Neural crest cell (in vitro differentiated cells): ENCODE measurements at regions not wholly inside any gene's neighbourhood (a gene's known extent, or its start where the extent isn't known, plus 50 kb on each side); places are given as distances from the start of the nearest gene placed in this dataset.

ENCODE experiments used
- DNase-seq: peaks from one replicate; pipeline ENCODE4 v3.0.0; 2021; ENCODE audit warnings: low read depth, mixed read lengths, low spot score
- H3K27ac Mint-ChIP-seq: one replicate; pipeline ENCODE4 v1.8.0; 2021; ENCODE audit warnings: mild to moderate bottlenecking, mixed read lengths; ENCODE audit not compliant: unreplicated experiment
- H3K27me3 Mint-ChIP-seq: 2 replicates; pipeline ENCODE4 v1.8.0; 2021; ENCODE audit warnings: low read depth, mild to moderate bottlenecking, mixed read lengths
- H3K36me3 Mint-ChIP-seq: 2 replicates; pipeline ENCODE4 v1.8.0; 2021; ENCODE audit warnings: low read depth, mild to moderate bottlenecking, mixed read lengths
- H3K4me1 Mint-ChIP-seq: 2 replicates; pipeline ENCODE4 v1.8.0; 2021; ENCODE audit warnings: mixed read lengths
- H3K4me3 Mint-ChIP-seq: one replicate; pipeline ENCODE4 v1.8.0; 2021; ENCODE audit warnings: mild to moderate bottlenecking, mixed read lengths
- H3K9me3 Mint-ChIP-seq: 2 replicates; pipeline ENCODE4 v1.8.0; 2021; ENCODE audit warnings: mixed read lengths
- TF ChIP-seq, protein P1 (sequence below): fragments of 200-600 bp; sonication (generic); conservative IDR thresholded peaks from 2 replicates; pipeline ENCODE4 v1.5.0; 2021; ENCODE audit warnings: antibody characterized with exemption, mild to moderate bottlenecking

DNA sequence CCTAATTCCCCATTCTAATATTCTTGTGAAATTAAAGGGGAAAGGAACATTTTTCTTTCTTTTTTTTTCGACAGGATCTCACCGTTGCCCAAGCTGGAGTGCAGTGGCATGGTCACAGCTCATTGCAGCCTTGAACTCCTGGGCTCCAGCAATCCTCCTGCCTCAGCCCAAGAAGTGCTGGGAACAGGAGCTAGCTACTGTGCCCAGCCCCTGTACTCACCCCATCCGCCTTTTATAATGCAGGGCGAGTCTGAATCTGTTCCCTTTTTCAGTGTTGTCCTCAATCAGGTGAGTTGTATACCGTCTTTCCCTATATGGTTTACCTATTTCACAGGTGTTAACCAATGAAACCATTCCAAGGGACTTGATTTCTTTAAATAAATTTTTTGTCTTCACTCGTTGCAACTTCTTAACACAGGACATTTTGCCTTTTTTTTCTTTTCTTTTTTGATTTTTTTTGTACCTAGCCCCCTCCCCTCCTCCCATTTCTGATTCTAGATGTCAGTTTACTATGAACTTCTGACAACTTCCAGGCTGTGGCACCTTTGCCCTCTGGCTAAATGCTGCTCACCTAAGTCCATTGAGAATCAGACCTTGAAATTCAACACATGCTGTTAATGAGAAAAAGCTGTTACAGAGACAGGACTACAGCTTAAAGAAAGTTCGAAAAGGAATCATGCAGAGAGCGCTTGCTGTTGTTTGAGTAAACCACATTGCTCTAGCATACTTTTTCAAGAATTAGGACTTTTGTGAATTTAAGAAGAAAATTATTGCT, 562.1 kb upstream of the KLF12 start:
- Mint-ChIP-seq H3K27ac (no peak overlapping the region), H3K36me3 (peaks cover 5% of the 10 kb centered on the region), H3K27me3 (no peaks in the 10 kb centered on the region), H3K4me1 (peaks cover 33% of the 10 kb centered on the region), H3K9me3 (peaks cover 7% of the 10 kb centered on the region), H3K4me3 (no peak overlapping the region)
- DNase-seq: no peak
- TF ChIP-seq, protein P1, sequence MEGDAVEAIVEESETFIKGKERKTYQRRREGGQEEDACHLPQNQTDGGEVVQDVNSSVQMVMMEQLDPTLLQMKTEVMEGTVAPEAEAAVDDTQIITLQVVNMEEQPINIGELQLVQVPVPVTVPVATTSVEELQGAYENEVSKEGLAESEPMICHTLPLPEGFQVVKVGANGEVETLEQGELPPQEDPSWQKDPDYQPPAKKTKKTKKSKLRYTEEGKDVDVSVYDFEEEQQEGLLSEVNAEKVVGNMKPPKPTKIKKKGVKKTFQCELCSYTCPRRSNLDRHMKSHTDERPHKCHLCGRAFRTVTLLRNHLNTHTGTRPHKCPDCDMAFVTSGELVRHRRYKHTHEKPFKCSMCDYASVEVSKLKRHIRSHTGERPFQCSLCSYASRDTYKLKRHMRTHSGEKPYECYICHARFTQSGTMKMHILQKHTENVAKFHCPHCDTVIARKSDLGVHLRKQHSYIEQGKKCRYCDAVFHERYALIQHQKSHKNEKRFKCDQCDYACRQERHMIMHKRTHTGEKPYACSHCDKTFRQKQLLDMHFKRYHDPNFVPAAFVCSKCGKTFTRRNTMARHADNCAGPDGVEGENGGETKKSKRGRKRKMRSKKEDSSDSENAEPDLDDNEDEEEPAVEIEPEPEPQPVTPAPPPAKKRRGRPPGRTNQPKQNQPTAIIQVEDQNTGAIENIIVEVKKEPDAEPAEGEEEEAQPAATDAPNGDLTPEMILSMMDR: no peak

DNA sequence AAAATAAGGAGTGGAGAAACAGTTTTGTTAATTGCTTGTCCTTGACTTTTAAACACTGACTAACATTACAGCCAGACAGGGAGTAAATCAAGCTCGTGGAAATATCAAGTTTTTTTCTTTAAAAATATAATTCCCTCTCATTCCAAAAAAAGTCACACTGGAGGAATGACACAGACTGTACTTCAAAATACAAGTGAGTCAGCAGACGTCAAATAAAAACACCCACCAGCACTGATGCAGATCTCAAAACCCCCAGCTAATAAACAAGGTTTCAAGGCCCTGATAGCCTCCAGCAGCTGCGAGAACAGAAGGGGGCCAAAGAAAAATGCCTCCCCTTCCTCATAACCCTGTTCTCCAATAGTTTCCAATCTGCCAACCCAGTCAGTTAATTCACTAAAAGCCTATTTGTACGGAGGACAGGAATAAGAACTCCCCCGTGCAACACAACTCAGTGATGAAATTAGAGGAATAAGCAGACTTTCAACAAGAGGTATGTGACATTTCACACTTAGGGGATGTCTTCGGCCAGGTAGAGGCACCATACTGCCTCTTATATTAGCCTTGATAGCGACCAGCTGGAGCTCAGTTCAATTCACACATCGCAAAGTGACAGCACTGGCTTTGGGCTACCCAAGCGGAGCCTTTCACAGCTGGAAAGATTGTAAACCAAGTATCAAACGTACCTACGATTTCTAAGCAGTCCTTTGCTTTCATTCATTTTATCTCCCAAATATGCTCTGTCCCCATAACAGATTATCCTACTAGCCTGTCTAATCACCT, 561.0 kb upstream of the KLF12 start:
- Mint-ChIP-seq H3K27ac (no peak overlapping the region), H3K36me3 (peaks cover 8% of the 10 kb centered on the region), H3K4me1 (peaks cover 34% of the 10 kb centered on the region), H3K4me3 (no peak overlapping the region), H3K27me3 (no peaks in the 10 kb centered on the region), H3K9me3 (peaks cover 7% of the 10 kb centered on the region)
- TF ChIP-seq, protein P1: no peak
- DNase-seq: no peak

DNA sequence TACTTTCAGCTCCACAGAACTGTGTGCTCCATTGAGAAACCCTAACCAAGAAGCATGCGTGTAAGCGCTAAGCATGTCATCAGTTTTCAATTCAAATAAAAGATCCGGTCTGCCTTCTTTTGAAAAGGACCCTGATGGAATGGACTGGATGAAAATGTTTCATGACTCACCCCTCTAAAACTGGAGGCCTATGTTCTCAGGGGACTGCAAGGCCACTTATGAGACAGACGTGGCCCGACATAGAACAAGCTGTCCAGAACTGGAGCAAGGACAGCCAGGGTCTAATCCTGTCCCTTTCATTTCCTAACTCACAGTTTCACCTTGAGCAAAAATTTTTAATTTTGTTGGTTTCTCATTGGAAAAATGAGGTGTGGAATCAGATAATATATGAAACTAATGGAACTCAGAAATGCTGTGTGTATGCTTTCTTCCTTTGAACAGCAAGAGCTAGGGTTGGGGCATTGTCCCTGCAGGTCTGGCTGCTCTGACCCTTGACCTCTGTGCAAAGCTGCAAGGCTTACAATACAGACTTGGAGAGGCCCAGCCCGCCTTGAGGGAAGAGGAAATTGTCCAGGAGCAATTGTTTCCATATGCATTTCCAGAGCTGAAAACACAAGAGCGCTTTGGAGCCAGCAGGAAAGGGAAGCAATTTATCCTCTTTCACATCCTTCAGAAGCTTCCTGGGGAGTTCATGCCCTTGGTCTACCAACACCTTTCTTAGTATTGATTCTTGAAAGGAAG, 553.4 kb upstream of the KLF12 start:
- TF ChIP-seq, protein P1: no peak
- Mint-ChIP-seq H3K36me3 (peaks cover 33% of the 10 kb centered on the region), H3K4me3 (peak overlapping the region; percentile 56), H3K27me3 (no peaks in the 10 kb centered on the region), H3K27ac (peak overlapping the region; percentile 81), H3K9me3 (peaks cover 14% of the 10 kb centered on the region), H3K4me1 (peaks cover 38% of the 10 kb centered on the region)
- DNase-seq: peak; percentile 52

DNA sequence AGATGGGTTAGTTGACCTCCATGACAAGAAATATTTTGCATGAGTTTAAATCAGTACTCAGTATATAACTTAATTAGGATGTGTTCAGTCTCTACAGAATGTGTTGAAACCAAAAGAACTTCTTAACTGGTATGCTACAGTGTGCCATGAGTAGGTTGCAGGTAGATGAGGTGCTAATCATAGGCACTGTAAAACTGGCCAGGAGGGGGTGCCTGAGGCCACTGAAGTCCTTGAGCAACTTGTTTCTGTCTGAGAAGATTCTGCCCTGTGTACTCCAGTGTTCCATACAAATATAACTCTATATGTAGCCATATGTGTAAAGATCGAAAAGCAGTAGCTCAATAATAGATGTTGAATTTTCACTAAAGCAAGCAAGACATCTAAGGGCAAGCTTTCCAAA, 549.2 kb upstream of the KLF12 start:
- Mint-ChIP-seq H3K36me3 (peaks cover 27% of the 10 kb centered on the region), H3K4me1 (peaks cover 22% of the 10 kb centered on the region), H3K27ac (no peak overlapping the region), H3K9me3 (peaks cover 9% of the 10 kb centered on the region), H3K4me3 (no peak overlapping the region), H3K27me3 (no peaks in the 10 kb centered on the region)
- DNase-seq: no peak
- TF ChIP-seq, protein P1: no peak

DNA sequence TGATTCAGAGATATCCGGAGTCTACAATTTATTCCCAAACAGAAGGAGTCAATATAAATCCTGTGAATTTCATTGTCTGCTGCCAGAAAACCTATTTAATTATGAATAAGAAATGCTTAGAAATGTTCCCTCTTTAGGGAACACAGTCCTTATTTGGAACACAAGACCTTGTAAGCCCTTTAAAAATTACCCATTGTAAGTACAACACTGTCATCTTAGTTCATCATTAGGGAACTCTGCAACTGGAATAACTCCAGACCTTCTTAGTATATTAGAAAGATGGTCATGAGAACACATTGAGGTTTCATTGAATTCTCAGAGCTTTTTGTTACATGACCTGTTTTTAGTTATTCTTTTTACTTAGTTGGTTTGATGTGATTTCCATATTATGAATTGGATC, 548.5 kb upstream of the KLF12 start:
- Mint-ChIP-seq H3K4me1 (peaks cover 16% of the 10 kb centered on the region), H3K27me3 (no peaks in the 10 kb centered on the region), H3K36me3 (peaks cover 27% of the 10 kb centered on the region), H3K9me3 (peaks cover 9% of the 10 kb centered on the region), H3K27ac (no peak overlapping the region), H3K4me3 (no peak overlapping the region)
- TF ChIP-seq, protein P1: no peak
- no peak for DNase-seq
